Mesenchymal stem cell (in vitro differentiated cells and primary cell): ENCODE measurements at regions not wholly inside any gene's neighbourhood (a gene's known extent, or its start where the extent isn't known, plus 50 kb on each side); places are given as distances from the start of the nearest gene placed in this dataset.

Experiments used
- DNase-seq: peaks from one replicate; pipeline ENCODE4 v3.0.0-alpha.2; 2013
- H2AFZ ChIP-seq: one replicate; pipeline ENCODE4 v1.6.1; 2013; ENCODE audit warnings: low read depth, mild to moderate bottlenecking, control low read depth, inconsistent platforms, low read length, moderate library complexity
- H2AK5ac ChIP-seq: 2 replicates; pipeline ENCODE4 v1.6.1; 2013; ENCODE audit warnings: low read length, moderate library complexity, mild to moderate bottlenecking, inconsistent platforms; ENCODE audit not compliant: severe bottlenecking
- H2BK120ac ChIP-seq: one replicate; pipeline ENCODE4 v1.6.1; 2013; ENCODE audit warnings: low read depth, mild to moderate bottlenecking, inconsistent platforms, low read length, moderate library complexity
- H2BK12ac ChIP-seq, 2 experiments: one replicate each; pipeline ENCODE4 v1.6.1; 2013; ENCODE audit warnings: inconsistent platforms in 2 of 2, low read length in 2 of 2, mild to moderate bottlenecking in 2 of 2, moderate library complexity in 2 of 2, control low read depth in 1 of 2
- H2BK15ac ChIP-seq: one replicate; pipeline ENCODE4 v1.6.1; 2013; ENCODE audit warnings: mild to moderate bottlenecking, low read depth, inconsistent platforms; ENCODE audit not compliant: poor library complexity, severe bottlenecking
- H2BK5ac ChIP-seq: 2 replicates; pipeline ENCODE4 v1.6.1; 2013; ENCODE audit warnings: low read depth, mild to moderate bottlenecking, low read length, control low read depth, inconsistent platforms; ENCODE audit not compliant: poor library complexity, severe bottlenecking
- H3K14ac ChIP-seq, 2 experiments: one replicate each; pipeline ENCODE4 v1.6.1; 2013; ENCODE audit warnings: inconsistent platforms in 2 of 2, low read length in 2 of 2, control low read depth in 1 of 2, mild to moderate bottlenecking in 1 of 2, moderate library complexity in 1 of 2
- H3K18ac ChIP-seq, 2 experiments: one replicate each; pipeline ENCODE4 v1.6.1; 2013; ENCODE audit warnings: inconsistent platforms in 2 of 2, low read length in 2 of 2, control low read depth in 1 of 2, low read depth in 1 of 2, mild to moderate bottlenecking in 1 of 2
- H3K23ac ChIP-seq, 2 experiments: one replicate each; pipeline ENCODE4 v1.6.1; 2013; ENCODE audit warnings: inconsistent platforms in 2 of 2, low read length in 2 of 2, mild to moderate bottlenecking in 2 of 2, moderate library complexity in 2 of 2, control low read depth in 1 of 2
- H3K27ac ChIP-seq: 2 replicates; pipeline ENCODE4 v1.5.1; 2013; ENCODE audit warnings: mild to moderate bottlenecking, moderate library complexity, low read length, control low read depth, inconsistent platforms; ENCODE audit not compliant: poor library complexity, severe bottlenecking
- H3K27me3 ChIP-seq, 2 experiments: 2 replicates each; pipeline versions ENCODE4 v1.6.1 to v1.7.0; 2013; ENCODE audit warnings: low read length in 2 of 2, mild to moderate bottlenecking in 2 of 2, moderate library complexity in 2 of 2, control low read depth in 1 of 2, inconsistent platforms in 1 of 2; ENCODE audit not compliant: control insufficient read depth in 1 of 2, insufficient read depth in 1 of 2
- H3K36me3 ChIP-seq, 2 experiments: 2 replicates each; pipeline versions ENCODE4 v1.6.1 to v1.7.0; 2013; ENCODE audit warnings: low read length in 2 of 2, control low read depth in 1 of 2, inconsistent platforms in 1 of 2, low read depth in 1 of 2, mild to moderate bottlenecking in 1 of 2; ENCODE audit not compliant: insufficient read depth in 2 of 2, control insufficient read depth in 1 of 2
- H3K4ac ChIP-seq, 2 experiments: one replicate each; pipeline ENCODE4 v1.6.1; 2013; ENCODE audit warnings: inconsistent platforms in 2 of 2, low read length in 2 of 2, mild to moderate bottlenecking in 2 of 2, moderate library complexity in 2 of 2, control low read depth in 1 of 2, low read depth in 1 of 2
- H3K4me1 ChIP-seq: 2 replicates; pipeline ENCODE4 v1.6.1; 2013; ENCODE audit warnings: low read depth, low read length, control low read depth; ENCODE audit not compliant: control insufficient read depth, insufficient read depth
- H3K4me2 ChIP-seq: 2 replicates; pipeline ENCODE4 v1.6.1; 2013; ENCODE audit warnings: low read length, mild to moderate bottlenecking, inconsistent platforms; ENCODE audit not compliant: poor library complexity, severe bottlenecking
- H3K4me3 ChIP-seq, 2 experiments: 2 replicates each; pipeline versions ENCODE4 v1.5.1 to v1.7.0; 2013; ENCODE audit warnings: low read length in 2 of 2, mild to moderate bottlenecking in 2 of 2, control low read depth in 1 of 2, low read depth in 1 of 2; ENCODE audit not compliant: insufficient read depth in 1 of 2
- H3K79me1 ChIP-seq: replicated peaks from 2 replicates; pipeline ENCODE4 v1.6.1; 2013; ENCODE audit warnings: mild to moderate bottlenecking, control low read depth, low read length, inconsistent platforms; ENCODE audit not compliant: poor library complexity, severe bottlenecking
- H3K9ac ChIP-seq: 2 replicates; pipeline ENCODE4 v1.7.0; 2013; ENCODE audit warnings: mild to moderate bottlenecking, low read length, moderate library complexity
- H3K9me3 ChIP-seq: 2 replicates; pipeline ENCODE4 v1.7.0; 2013; ENCODE audit warnings: mild to moderate bottlenecking, low read length; ENCODE audit not compliant: control insufficient read depth
- H4K8ac ChIP-seq: one replicate; pipeline ENCODE4 v1.6.1; 2013; ENCODE audit warnings: inconsistent platforms, mild to moderate bottlenecking, low read length, moderate library complexity
- H4K91ac ChIP-seq: one replicate; pipeline ENCODE4 v1.6.1; 2013; ENCODE audit warnings: mild to moderate bottlenecking, low read length, inconsistent platforms
- WGBS: methylation state at CpG from one replicate; pipeline ENCODE4 v1.1.7; 2013; ENCODE audit warnings: mixed read lengths; 5-methylcytosine and 5-hydroxymethylcytosine counted together

DNA sequence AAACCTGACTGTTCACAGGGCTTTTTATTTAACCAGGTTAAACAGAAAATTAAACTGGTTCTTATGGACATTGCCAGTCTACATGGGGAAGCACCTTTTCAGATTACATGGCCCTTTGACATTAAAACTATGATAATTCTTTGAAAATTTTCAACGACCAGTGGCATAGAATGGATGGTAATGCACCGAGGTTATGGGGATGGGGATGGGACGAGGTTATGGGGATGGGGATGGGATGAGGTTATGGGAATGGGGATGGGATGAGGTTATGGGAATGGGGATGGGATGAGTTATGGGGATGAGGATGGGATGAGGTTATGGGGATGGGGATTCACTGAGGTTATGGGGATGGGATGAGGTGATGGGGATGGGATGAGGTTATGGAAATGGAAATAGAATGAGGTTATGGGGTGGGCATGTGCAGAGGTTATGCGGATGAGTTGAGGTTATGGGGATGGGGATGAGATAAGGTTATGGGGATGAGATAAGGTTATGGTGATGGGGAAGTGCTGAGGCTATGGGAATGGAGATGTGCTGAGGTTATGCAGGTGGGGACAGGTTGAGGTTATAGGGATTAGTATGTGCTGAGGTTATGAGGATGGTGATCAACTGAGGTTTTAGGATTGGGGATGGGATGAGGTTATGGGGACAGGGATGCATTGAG, 541.9 kb downstream of the CDH26 start:
- Histone ChIP-seq H2AK5ac (no peak overlapping the region), H3K4me3 (no peak overlapping the region), H3K23ac (no peak overlapping the region), H3K4me2 (no peak overlapping the region), H3K9me3 (no peaks in the 10 kb centered on the region), H2BK15ac (no peak overlapping the region), H3K79me1 (no peaks in the 10 kb centered on the region), H4K91ac (no peak overlapping the region), H2BK5ac (no peak overlapping the region), H3K36me3 (no peaks in the 10 kb centered on the region), H3K27me3 (no peaks in the 10 kb centered on the region), H2BK120ac (no peak overlapping the region), H3K18ac (no peak overlapping the region), H3K4me1 (no peaks in the 10 kb centered on the region), H3K27ac (no peak overlapping the region), H3K4ac (no peak overlapping the region), H2BK12ac (no peak overlapping the region), H3K14ac (no peak overlapping the region), H2AFZ (no peak overlapping the region), H3K9ac (no peak overlapping the region), H4K8ac (no peak overlapping the region)
- no peak for DNase-seq
- 73% methylated on average over 4 of the region's 4 CpGs for WGBS

DNA sequence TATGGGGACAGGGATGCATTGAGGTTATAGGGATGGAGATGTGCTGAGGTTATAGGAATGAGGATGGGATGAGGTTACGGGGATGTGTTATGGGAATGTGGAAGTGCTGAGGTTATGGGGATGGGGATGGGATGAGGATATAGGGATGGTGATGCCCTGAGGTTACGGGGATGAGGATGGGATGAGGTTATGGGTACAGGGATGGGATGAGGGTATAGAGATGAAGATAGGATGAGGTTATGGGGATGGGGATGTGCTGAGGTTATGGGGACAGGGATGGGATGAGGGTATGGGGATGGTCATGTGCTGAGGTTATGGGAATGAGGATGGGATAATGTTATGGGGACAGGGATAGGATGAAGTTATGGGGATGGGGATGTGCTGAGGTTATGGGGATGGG, 542.8 kb downstream of the CDH26 start:
- Histone ChIP-seq H3K4ac (no peak overlapping the region), H3K4me3 (no peak overlapping the region)

DNA sequence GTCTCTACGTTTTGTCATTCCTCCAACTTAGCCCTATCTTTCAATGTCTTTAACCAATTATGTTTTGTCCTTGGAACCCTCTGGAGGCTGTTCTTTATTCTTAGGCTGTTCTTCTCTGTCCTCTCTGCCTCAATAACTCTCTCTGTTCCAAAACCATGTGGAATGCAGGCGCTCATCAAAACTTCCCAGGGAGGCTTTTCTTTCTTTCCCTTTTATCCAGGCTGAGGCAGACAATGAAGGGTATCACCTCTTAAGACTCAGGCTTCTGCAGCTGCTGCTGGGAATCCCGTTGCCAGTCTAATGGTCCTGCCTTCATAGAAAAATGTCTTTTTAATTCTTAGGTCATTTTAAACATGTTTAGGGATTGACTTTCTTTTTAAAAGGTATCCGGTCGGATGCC, 544.7 kb downstream of the CDH26 start:
- Histone ChIP-seq H4K91ac (no peak overlapping the region), H3K4me3 (no peak overlapping the region), H2AFZ (no peak overlapping the region), H3K27ac (no peak overlapping the region), H4K8ac (no peak overlapping the region), H3K9me3 (no peaks in the 10 kb centered on the region), H3K9ac (no peak overlapping the region), H2BK5ac (no peak overlapping the region), H3K79me1 (no peaks in the 10 kb centered on the region), H3K18ac (no peak overlapping the region), H3K36me3 (no peaks in the 10 kb centered on the region), H3K14ac (no peak overlapping the region), H3K4me2 (no peak overlapping the region), H2BK15ac (no peak overlapping the region), H3K4ac (no peak overlapping the region), H2BK120ac (no peak overlapping the region), H3K23ac (no peak overlapping the region), H3K27me3 (peaks cover 0 to 6% of the 10 kb centered on the region in 2 experiments), H2BK12ac (no peak overlapping the region), H2AK5ac (no peak overlapping the region), H3K4me1 (no peaks in the 10 kb centered on the region)
- no peak for DNase-seq
- 82% methylated on average over 5 of the region's 5 CpGs for WGBS

More for the DNA sequence above, 542.8 kb downstream of the CDH26 start:
- Histone ChIP-seq H3K18ac (no peak overlapping the region), H4K8ac (no peak overlapping the region), H4K91ac (no peak overlapping the region), H3K23ac (no peak overlapping the region), H3K79me1 (no peaks in the 10 kb centered on the region), H2BK120ac (no peak overlapping the region), H3K4me1 (no peaks in the 10 kb centered on the region), H2BK5ac (no peak overlapping the region), H3K36me3 (no peaks in the 10 kb centered on the region), H3K4me2 (no peak overlapping the region), H3K9me3 (no peaks in the 10 kb centered on the region), H2AK5ac (no peak overlapping the region), H2BK15ac (no peak overlapping the region), H3K14ac (no peak overlapping the region), H2BK12ac (no peak overlapping the region), H3K27me3 (peaks cover 0 to 4% of the 10 kb centered on the region in 2 experiments), H3K9ac (no peak overlapping the region), H2AFZ (no peak overlapping the region), H3K27ac (no peak overlapping the region)
- no peak for DNase-seq
- WGBS = 83% methylated on average over 2 of the region's 2 CpGs

DNA sequence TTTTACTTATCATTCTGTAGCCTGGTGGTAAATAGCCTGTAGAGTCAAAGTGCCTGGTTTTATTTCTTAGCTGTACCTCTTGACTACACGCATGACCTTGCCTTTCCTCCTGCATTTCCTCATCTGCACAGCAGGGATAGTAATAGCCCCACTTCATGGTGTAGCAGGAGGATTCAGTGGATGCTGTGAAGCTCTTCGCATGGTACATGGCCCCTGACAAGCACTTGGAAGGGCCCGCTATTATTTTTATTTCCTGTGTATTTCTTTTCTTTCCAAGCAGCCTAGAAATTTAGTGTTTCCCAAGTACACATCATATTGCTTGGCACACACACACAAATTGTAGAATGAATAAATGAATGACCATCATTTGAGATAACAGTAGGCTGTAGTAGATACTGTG, 547.2 kb downstream of the CDH26 start:
- no peak overlapping the region for H2AFZ ChIP-seq
- H2BK120ac ChIP-seq = no peak overlapping the region
- H3K36me3 ChIP-seq = no peaks in the 10 kb centered on the region
- no peak overlapping the region for H3K4me2 ChIP-seq
- no peak overlapping the region for H3K4ac ChIP-seq
- no peak overlapping the region for H3K23ac ChIP-seq
- H3K27ac ChIP-seq = no peak overlapping the region
- peaks cover 0 to 16% of the 10 kb centered on the region in 2 experiments for H3K27me3 ChIP-seq
- H3K4me3 ChIP-seq = no peak overlapping the region
- 80% methylated on average over 1 of the region's 3 CpGs for WGBS
- no peak overlapping the region for H3K14ac ChIP-seq
- no peak for DNase-seq
- H3K4me1 ChIP-seq = no peaks in the 10 kb centered on the region
- H2BK12ac ChIP-seq = no peak overlapping the region
- no peak overlapping the region for H4K8ac ChIP-seq
- no peak overlapping the region for H4K91ac ChIP-seq
- H2BK15ac ChIP-seq = no peak overlapping the region
- H3K18ac ChIP-seq = no peak overlapping the region
- no peaks in the 10 kb centered on the region for H3K9me3 ChIP-seq
- no peak overlapping the region for H3K9ac ChIP-seq
- no peak overlapping the region for H2BK5ac ChIP-seq
- H2AK5ac ChIP-seq = no peak overlapping the region
- H3K79me1 ChIP-seq = no peaks in the 10 kb centered on the region
